ENCODE measurements at regions not wholly inside any gene's neighbourhood (a gene's known extent, or its start where the extent isn't known, plus 50 kb on each side); places are given as distances from the start of the nearest gene placed in this dataset.

- no peak for TF ChIP-seq CTCF (conservative IDR thresholded peaks at IDR 0.05; ENCODE audit: low read depth, low read length)
- TF ChIP-seq EZH2 (IDR thresholded peaks at IDR 0.05; ENCODE audit: low read length, unreplicated experiment) = no peak
- no peak for TF ChIP-seq EZH2phosphoT487 (IDR thresholded peaks at IDR 0.05; ENCODE audit: borderline replicate concordance, low read length)
These were observed 160.2 kb downstream of the BTBD3 start for GRCh38 chr20:12077875-12078274.

Data from PC-3 (cell line).